ENCODE measurements at regions not wholly inside any gene's neighbourhood (a gene's known extent, or its start where the extent isn't known, plus 50 kb on each side); places are given as distances from the start of the nearest gene placed in this dataset.

- H3K9me3 ChIP-seq, result no peaks in the 10 kb centered on the region
- H3K36me3 ChIP-seq, result no peaks in the 10 kb centered on the region
- no peaks in the 10 kb centered on the region for H3K27me3 ChIP-seq (replicated peaks; ENCODE audit: insufficient read depth)
- peak overlapping the region; percentile 64 to 86 for H3K27ac ChIP-seq
- TF ChIP-seq CTCF (IDR thresholded peaks at IDR 0.05) (no peak), POLR2A (IDR thresholded peaks at IDR 0.05) (no peak), POLR2AphosphoS5 (IDR thresholded peaks at IDR 0.05) (no peak)
- DNase-seq (ENCODE audit: low spot score), result no peak
- WGBS, result 90% methylated on average over 5 of the region's 5 CpGs
- no peak overlapping the region for H3K4me3 ChIP-seq
- H3K4me1 ChIP-seq (replicated peaks), result peaks cover 13% of the 10 kb centered on the region
- intact Hi-C loops (cut with DNase I), result no loop called here
These were observed 59.2 kb upstream of the IL17B start for GRCh38 chr5:149438281-149438680.

- Histone ChIP-seq H3K9me3 (no peaks in the 10 kb centered on the region), H3K27ac (peak overlapping the region; percentile 71 to 86), H3K27me3 (replicated peaks; ENCODE audit: insufficient read depth) (no peaks in the 10 kb centered on the region), H3K4me1 (replicated peaks) (peaks cover 13% of the 10 kb centered on the region), H3K36me3 (no peaks in the 10 kb centered on the region), H3K4me3 (no peak overlapping the region)
- TF ChIP-seq CTCF (IDR thresholded peaks at IDR 0.05), result no peak
- no peak for TF ChIP-seq POLR2A (IDR thresholded peaks at IDR 0.05)
- peak; percentile 81 for TF ChIP-seq POLR2AphosphoS5 (IDR thresholded peaks at IDR 0.05)
- 45% methylated on average over 10 of the region's 10 CpGs for WGBS
- intact Hi-C loops (cut with DNase I), result no loop called here
- no peak for DNase-seq (ENCODE audit: low spot score)
These were observed 58.4 kb upstream of the IL17B start for GRCh38 chr5:149437391-149438040.

GRCh38 chr5:149435660-149436059, 56.6 kb upstream of the IL17B start:
- H3K27me3 ChIP-seq (replicated peaks; ENCODE audit: insufficient read depth), result no peaks in the 10 kb centered on the region
- intact Hi-C loops (cut with DNase I), result loop anchor here (2.0 kb wide), 1 partner anchor 55 kb away; no protein-coding TSS in a partner anchor
- H3K36me3 ChIP-seq, result no peaks in the 10 kb centered on the region
- DNase-seq (ENCODE audit: low spot score), result no peak
- no peak overlapping the region for H3K4me3 ChIP-seq
- H3K27ac ChIP-seq, result peak overlapping the region in 1 of 2 donors; percentile 86
- H3K9me3 ChIP-seq, result no peaks in the 10 kb centered on the region
- peaks cover 13% of the 10 kb centered on the region for H3K4me1 ChIP-seq (replicated peaks)
- TF ChIP-seq CTCF (IDR thresholded peaks at IDR 0.05) (no peak), POLR2AphosphoS5 (IDR thresholded peaks at IDR 0.05) (no peak), POLR2A (IDR thresholded peaks at IDR 0.05) (no peak)

GRCh38 chr5:149435015-149435376, 55.9 kb upstream of the IL17B start:
- Histone ChIP-seq H3K36me3 (no peaks in the 10 kb centered on the region), H3K27me3 (replicated peaks; ENCODE audit: insufficient read depth) (no peaks in the 10 kb centered on the region), H3K4me3 (no peak overlapping the region), H3K4me1 (replicated peaks) (peaks cover 13% of the 10 kb centered on the region), H3K9me3 (no peaks in the 10 kb centered on the region), H3K27ac (no peak overlapping the region)
- DNase-seq (ENCODE audit: low spot score), result no peak
- 95% methylated on average over 7 of the region's 7 CpGs for WGBS
- TF ChIP-seq POLR2A (IDR thresholded peaks at IDR 0.05), result no peak
- no peak for TF ChIP-seq POLR2AphosphoS5 (IDR thresholded peaks at IDR 0.05)
- no peak for TF ChIP-seq CTCF (IDR thresholded peaks at IDR 0.05)
- intact Hi-C loops (cut with DNase I), result loop anchor here (2.0 kb wide), 1 partner anchor 54 kb away; no protein-coding TSS in a partner anchor

Measured in prostate gland (tissue), 2 donors.